Activated CD8-positive, alpha-beta memory T cell treated with anti-CD3 and anti-CD28 coated beads, Interleukin-2, amount 10 ng/mL, durations not matched to agents 7 days and 5 days (primary cell): ENCODE measurements at regions not wholly inside any gene's neighbourhood (a gene's known extent, or its start where the extent isn't known, plus 50 kb on each side); places are given as distances from the start of the nearest gene placed in this dataset.

Source experiments
- ATAC-seq: fragments of 150-1000 bp; cut with Tn5 transposase; one replicate; pipeline ENCODE4 v1.10.0; 2021; ENCODE audit warnings: moderate library complexity
- CTCF ChIA-PET: fragments of 350-600 bp; sonication (Branson Sonifier 250); formaldehyde crosslinking; loops from one replicate; lab custom pipeline; 2021; ENCODE audit warnings: antibody characterized with exemption; lab: Charles Lee
- DNase-seq: peaks from one replicate; pipeline ENCODE4 v3.0.0-alpha.2; 2020
- H3K27ac Mint-ChIP-seq: one replicate; pipeline ENCODE4 v1.8.0; 2021; ENCODE audit warnings: mild to moderate bottlenecking, mixed read lengths
- H3K27me3 Mint-ChIP-seq: one replicate; pipeline ENCODE4 v1.8.0; 2021; ENCODE audit warnings: mixed read lengths
- H3K36me3 Mint-ChIP-seq: one replicate; pipeline ENCODE4 v1.8.0; 2021; ENCODE audit warnings: mild to moderate bottlenecking, mixed read lengths
- H3K4me1 Mint-ChIP-seq: one replicate; pipeline ENCODE4 v1.8.0; 2021; ENCODE audit warnings: mixed read lengths
- H3K4me3 Mint-ChIP-seq: one replicate; pipeline ENCODE4 v1.8.0; 2021; ENCODE audit warnings: mild to moderate bottlenecking, moderate library complexity, mixed read lengths
- H3K9me3 Mint-ChIP-seq: one replicate; pipeline ENCODE4 v1.8.0; 2022; ENCODE audit warnings: low read depth, mixed read lengths

DNA sequence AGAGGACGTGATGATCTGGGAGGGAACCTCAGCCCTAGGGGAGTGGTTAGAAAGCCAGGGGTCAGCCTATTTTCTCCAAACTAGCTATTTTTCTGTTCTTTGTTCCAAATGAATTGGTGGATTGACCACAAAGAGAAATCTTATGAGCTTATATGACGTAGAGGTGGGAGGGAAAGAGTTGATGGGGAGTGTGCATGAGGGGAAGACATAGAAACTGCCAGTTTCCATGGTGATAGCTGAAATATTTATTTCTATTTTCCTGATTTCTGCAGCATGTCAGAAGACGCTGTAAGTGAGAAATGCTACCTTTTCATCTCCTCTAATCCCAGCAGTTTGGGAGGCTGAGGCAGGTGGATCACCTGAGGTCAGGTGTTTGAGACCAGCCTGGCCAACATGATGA is 51.4 kb upstream of the CISTR start:
- Mint-ChIP-seq H3K27me3 (peaks cover 72% of the 10 kb centered on the region), H3K9me3 (no peaks in the 10 kb centered on the region), H3K36me3 (no peaks in the 10 kb centered on the region), H3K27ac (no peak overlapping the region), H3K4me1 (no peaks in the 10 kb centered on the region), H3K4me3 (no peak overlapping the region)
- CTCF ChIA-PET: interaction anchor here (0.9 kb wide), 1 partner anchor 101 kb away, joined by 4 read pairs; no protein-coding TSS in a partner anchor
- ATAC-seq (no peak), DNase-seq (no peak)

DNA sequence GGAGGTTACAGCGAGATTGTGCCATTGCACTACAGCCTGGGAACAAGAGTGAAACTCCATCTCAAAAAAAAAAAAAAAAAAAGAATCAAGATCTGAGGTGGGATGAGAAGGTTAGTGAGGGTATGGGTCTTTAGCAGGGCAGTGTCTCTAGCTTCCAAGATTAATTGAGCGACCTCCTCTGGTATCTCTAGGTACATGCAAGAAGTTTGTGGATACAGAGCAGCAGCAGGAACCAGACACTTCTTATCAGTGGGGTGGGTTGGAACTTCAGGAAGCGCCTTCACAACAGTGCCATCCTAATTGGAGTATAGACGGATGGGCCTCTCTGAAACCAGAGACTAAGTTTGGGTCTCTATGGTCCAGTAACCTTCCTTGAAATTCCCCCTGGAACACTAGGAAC is 51.9 kb upstream of the CISTR start:
- H3K27me3 Mint-ChIP-seq: peaks cover 69% of the 10 kb centered on the region
- H3K4me1 Mint-ChIP-seq: no peaks in the 10 kb centered on the region
- no peak overlapping the region for H3K4me3 Mint-ChIP-seq
- no peaks in the 10 kb centered on the region for H3K9me3 Mint-ChIP-seq
- no peaks in the 10 kb centered on the region for H3K36me3 Mint-ChIP-seq
- CTCF ChIA-PET: no interaction called here
- no peak overlapping the region for H3K27ac Mint-ChIP-seq
- ATAC-seq (no peak), DNase-seq (no peak)

DNA sequence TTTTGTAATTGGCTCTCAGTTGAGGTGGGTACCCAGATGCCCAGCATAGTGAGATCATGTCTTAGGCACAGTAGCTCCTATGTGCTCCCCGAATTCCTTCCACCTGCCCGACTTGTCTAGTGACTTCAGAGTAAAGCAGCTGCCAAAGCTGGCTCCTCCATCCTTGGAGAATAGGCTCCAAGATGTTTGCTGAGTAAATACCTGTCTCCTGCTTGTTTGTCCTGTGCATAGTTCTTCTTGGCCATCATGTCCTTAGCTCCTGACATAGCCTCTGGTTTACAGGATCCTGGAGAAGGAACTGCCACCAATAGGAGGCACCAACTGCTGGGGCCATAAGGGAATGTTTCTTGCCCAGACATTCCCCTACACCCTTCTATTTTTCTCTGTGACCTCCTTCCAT is 52.6 kb upstream of the CISTR start:
- Mint-ChIP-seq H3K27me3 (peaks cover 62% of the 10 kb centered on the region), H3K36me3 (no peaks in the 10 kb centered on the region), H3K27ac (no peak overlapping the region), H3K4me3 (no peak overlapping the region), H3K9me3 (no peaks in the 10 kb centered on the region), H3K4me1 (no peaks in the 10 kb centered on the region)
- ATAC-seq (no peak), DNase-seq (no peak)
- CTCF ChIA-PET: no interaction called here

DNA sequence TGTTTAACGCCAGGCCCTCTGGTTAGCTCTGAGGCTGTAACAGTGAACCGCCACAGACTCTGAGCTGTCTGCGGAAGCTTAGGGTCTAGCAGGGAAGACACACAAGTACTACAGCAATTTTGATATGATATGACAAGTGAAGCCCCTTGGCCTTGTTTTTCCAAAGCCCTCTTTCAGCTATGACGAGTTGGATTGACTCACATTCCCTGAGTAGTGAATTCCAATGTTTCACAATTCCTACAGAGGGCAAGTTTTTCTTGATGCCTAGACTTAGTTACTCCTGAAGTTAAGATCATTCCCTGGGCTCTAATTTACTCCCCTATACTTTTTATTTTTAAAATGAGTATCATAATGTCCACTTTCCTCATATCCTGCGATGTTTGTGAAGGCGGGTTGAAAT is 53.3 kb upstream of the CISTR start:
- no peak overlapping the region for H3K27ac Mint-ChIP-seq
- H3K36me3 Mint-ChIP-seq: no peaks in the 10 kb centered on the region
- H3K4me1 Mint-ChIP-seq: no peaks in the 10 kb centered on the region
- no peaks in the 10 kb centered on the region for H3K9me3 Mint-ChIP-seq
- CTCF ChIA-PET: no interaction called here
- no peak overlapping the region for H3K4me3 Mint-ChIP-seq
- H3K27me3 Mint-ChIP-seq: peaks cover 61% of the 10 kb centered on the region
- ATAC-seq: no peak
- no peak for DNase-seq

DNA sequence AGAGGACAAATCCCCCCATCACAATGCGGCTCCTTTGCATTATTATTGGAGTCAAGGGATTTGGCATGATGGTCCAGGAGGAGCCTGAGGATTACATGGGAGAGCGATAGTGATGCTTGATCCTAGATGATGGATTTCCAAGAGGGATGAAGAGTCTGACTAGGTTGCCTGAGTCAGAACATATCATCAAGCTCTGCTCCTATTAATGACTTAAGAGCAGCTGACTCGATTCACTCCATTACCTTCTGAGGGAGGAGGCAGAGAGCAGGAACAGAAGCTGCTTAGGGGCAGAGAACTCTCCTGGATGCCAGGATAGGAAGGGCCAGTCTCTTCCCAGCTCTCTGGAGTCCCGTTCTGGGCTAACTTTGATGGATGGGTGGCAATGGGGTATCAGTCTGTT is 54.0 kb upstream of the CISTR start:
- peaks cover 54% of the 10 kb centered on the region for H3K27me3 Mint-ChIP-seq
- no peaks in the 10 kb centered on the region for H3K4me1 Mint-ChIP-seq
- H3K36me3 Mint-ChIP-seq: no peaks in the 10 kb centered on the region
- H3K9me3 Mint-ChIP-seq: no peaks in the 10 kb centered on the region
- ATAC-seq: no peak
- CTCF ChIA-PET: no interaction called here
- no peak for DNase-seq
- no peak overlapping the region for H3K27ac Mint-ChIP-seq
- H3K4me3 Mint-ChIP-seq: no peak overlapping the region

DNA sequence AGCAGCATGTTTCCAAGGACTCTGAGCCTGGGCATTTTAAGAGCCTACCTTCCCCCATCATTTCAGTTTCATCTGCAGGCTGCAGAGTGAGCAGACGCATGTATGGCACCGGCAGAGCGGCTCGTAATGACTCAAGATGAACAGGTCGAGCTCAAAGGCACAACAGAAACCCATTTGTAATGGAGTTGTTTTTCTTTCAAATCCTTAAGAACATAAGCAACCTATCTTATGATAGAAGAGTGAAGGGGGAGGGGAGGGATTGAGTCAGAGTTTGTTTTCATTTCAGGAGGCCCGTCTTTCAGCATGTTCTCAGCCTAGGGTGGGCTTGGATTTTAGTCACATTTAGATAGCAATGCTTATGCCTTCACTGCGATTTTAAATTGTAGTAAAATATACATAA is 54.9 kb upstream of the CISTR start:
- DNase-seq: no peak
- Mint-ChIP-seq H3K4me3 (no peak overlapping the region), H3K27ac (no peak overlapping the region), H3K4me1 (no peaks in the 10 kb centered on the region), H3K9me3 (no peaks in the 10 kb centered on the region), H3K27me3 (peaks cover 46% of the 10 kb centered on the region), H3K36me3 (no peaks in the 10 kb centered on the region)
- ATAC-seq: no peak
- CTCF ChIA-PET: no interaction called here

DNA sequence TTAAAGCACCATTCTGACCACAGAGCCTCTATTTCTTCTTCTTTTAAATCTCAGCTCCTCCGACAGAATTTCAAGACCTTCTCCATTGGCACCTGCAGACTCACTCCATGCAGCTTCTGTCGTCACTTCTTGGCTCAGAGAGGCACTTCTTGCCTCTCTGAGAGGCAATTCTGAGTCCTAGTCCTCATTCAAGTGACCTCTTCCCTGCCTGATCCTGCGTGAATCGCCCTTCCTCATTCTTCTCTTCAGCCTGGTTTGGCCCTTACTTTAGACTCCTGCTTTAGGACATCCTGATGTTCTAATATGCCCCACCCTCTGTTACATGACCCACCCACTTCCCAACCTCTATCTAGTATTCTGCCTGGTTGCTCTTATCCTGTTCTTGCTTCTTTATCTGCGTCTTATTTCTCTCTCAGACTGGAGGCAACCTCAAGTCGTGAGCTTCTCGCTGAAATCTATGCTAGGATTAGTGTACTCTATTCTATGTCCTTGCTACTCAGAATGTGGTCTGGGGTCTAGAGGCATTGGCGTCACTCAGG is 55.6 kb upstream of the CISTR start:
- H3K9me3 Mint-ChIP-seq: no peaks in the 10 kb centered on the region
- peaks cover 48% of the 10 kb centered on the region for H3K27me3 Mint-ChIP-seq
- ATAC-seq: no peak
- CTCF ChIA-PET: no interaction called here
- no peak for DNase-seq
- H3K4me1 Mint-ChIP-seq: no peaks in the 10 kb centered on the region
- H3K27ac Mint-ChIP-seq: no peak overlapping the region
- no peaks in the 10 kb centered on the region for H3K36me3 Mint-ChIP-seq
- H3K4me3 Mint-ChIP-seq: no peak overlapping the region

DNA sequence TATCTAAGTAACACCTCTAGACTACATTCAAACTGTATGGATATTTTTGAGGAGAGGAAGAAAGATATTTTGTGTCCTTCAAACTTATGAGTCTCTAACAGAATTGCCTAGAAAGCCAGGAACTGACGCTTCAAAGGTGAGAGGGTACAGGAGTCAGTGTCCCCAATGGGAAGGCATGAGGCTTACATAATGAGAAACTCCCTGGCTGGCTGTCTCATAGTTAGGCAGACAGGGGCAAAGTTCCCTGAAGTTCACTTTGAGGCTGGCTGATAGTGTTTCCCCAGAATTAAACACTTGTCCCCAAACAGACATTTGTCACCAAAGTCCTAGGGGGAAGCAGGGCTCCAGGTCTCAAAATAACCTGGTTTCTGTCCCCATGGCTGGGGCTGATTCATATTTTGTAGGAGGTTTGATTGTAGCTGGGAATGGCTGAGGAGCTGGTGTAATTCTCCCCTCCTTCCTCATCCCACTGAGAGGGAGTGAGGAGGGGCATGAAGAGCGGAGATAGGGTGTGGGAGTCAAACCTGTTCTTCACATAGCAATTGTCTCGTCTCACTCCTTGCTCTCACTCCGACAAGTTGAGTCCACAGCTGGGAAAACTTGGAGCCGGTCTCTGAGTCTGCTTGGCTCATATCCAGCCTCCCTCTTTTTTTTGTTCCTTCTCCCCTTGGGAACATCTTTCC is 56.4 kb upstream of the CISTR start:
- Mint-ChIP-seq H3K27me3 (peaks cover 40% of the 10 kb centered on the region), H3K27ac (no peak overlapping the region), H3K36me3 (no peaks in the 10 kb centered on the region), H3K4me3 (no peak overlapping the region), H3K4me1 (no peaks in the 10 kb centered on the region), H3K9me3 (no peaks in the 10 kb centered on the region)
- DNase-seq (no peak), ATAC-seq (no peak)
- CTCF ChIA-PET: no interaction called here

DNA sequence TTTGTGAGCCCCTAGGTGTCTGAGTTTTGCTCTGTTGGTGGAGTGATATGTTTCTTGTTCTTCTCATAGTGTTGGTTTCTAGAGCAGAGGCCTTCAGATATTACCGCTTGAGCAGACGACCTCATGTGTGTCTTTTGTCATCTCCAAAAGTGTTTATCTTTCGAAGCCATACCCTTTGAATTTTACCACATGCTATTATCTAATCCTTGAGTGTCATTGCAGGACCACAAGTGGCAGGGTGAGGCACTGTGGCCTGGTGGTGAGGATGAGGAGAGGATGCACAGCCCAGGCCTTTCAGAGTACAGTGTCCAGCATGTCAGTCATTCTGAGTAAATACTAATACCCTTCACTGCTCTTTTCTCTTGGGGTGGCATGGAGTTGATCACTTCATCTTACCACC is 57.2 kb upstream of the CISTR start:
- no peak for ATAC-seq
- CTCF ChIA-PET: no interaction called here
- no peak overlapping the region for H3K4me3 Mint-ChIP-seq

DNA sequence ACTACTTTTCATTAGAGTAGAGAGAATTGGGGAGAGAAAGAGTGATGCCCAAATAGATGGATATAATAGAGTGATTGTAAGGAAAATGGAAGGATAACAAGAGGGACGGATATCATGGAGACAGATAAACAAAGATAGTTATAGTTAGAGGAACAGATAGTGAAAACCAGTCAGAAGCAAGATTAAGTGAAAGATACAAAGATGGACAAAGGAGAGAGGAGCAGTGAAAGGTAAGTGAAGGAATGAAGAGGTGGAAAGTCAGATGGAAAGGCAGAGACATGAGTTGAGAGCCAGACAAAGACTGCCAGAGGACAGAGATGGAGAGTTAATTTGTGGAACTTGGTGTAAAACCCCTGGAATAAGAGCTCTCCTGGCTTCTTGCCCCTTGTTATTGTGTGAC is 59.2 kb upstream of the CISTR start:
- H3K27ac Mint-ChIP-seq: no peak overlapping the region
- no peak overlapping the region for H3K4me3 Mint-ChIP-seq
- CTCF ChIA-PET: no interaction called here
- no peak for ATAC-seq
- H3K27me3 Mint-ChIP-seq: peaks cover 28% of the 10 kb centered on the region
- no peaks in the 10 kb centered on the region for H3K9me3 Mint-ChIP-seq
- no peaks in the 10 kb centered on the region for H3K36me3 Mint-ChIP-seq
- DNase-seq: no peak
- H3K4me1 Mint-ChIP-seq: no peaks in the 10 kb centered on the region

More for the DNA sequence above, 57.2 kb upstream of the CISTR start:
- H3K36me3 Mint-ChIP-seq: no peaks in the 10 kb centered on the region
- H3K27ac Mint-ChIP-seq: no peak overlapping the region
- peaks cover 34% of the 10 kb centered on the region for H3K27me3 Mint-ChIP-seq
- DNase-seq: no peak
- H3K9me3 Mint-ChIP-seq: no peaks in the 10 kb centered on the region
- no peaks in the 10 kb centered on the region for H3K4me1 Mint-ChIP-seq

DNA sequence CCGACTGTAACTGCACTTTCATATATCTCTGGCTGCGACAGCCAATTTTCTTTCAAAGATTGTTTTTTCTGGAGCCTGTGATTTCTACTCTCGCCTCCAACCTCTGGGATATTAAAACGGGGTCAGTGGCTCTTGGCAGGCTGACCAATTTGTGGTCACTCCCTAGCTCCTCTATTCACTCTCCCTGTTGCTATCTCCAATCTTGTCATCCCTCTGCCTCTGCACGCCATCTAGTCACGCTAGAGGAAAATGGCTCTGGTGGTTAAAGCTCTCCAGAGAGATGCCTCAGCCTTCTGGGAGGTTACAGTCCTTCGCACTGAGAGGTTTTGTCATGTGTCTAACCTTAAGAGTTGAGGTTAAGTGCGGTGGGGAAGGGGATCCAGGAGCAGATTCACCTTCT is 59.8 kb upstream of the CISTR start:
- Mint-ChIP-seq H3K9me3 (no peaks in the 10 kb centered on the region), H3K36me3 (no peaks in the 10 kb centered on the region), H3K4me3 (no peak overlapping the region), H3K27me3 (peaks cover 28% of the 10 kb centered on the region), H3K4me1 (no peaks in the 10 kb centered on the region), H3K27ac (no peak overlapping the region)
- ATAC-seq (no peak), DNase-seq (no peak)
- CTCF ChIA-PET: no interaction called here

DNA sequence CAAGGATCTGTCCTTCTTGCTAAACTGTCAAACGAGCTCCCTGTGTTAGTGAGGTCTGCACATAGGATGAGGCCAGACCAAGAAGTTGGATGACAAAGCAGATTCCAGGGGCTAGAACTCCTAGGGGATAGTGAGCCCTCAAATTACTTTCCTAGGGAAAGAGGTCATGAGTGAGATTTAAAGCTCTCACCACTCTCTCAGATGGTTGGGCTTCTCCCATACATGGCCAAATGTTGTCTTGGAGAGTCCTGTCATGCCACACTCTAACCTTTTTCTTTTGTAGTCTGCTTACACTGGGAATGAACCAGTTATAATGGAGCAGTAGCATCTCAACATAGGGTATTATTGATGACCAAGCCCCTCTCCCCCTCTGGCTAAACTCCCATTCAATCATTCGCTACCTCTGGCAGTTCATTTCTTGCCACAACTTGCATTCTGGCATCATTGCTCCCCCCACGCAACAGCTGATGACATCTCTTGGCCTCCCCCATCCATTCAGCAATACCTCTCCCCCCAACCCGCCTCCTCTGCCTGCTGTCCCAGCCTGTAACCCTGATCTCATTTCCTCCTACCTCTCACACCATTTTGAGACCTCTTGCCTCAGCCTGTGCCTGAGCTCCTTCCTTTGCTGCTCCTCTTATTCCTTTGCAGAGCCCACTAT is 64.7 kb upstream of the CISTR start:
- Mint-ChIP-seq H3K27ac (no peak overlapping the region), H3K4me3 (no peak overlapping the region), H3K36me3 (no peaks in the 10 kb centered on the region), H3K9me3 (no peaks in the 10 kb centered on the region), H3K27me3 (peaks cover 56% of the 10 kb centered on the region), H3K4me1 (no peaks in the 10 kb centered on the region)
- CTCF ChIA-PET: interaction anchor here (0.8 kb wide), 1 partner anchor 18 kb away, joined by 3 read pairs; no protein-coding TSS in a partner anchor
- DNase-seq (no peak), ATAC-seq (no peak)

DNA sequence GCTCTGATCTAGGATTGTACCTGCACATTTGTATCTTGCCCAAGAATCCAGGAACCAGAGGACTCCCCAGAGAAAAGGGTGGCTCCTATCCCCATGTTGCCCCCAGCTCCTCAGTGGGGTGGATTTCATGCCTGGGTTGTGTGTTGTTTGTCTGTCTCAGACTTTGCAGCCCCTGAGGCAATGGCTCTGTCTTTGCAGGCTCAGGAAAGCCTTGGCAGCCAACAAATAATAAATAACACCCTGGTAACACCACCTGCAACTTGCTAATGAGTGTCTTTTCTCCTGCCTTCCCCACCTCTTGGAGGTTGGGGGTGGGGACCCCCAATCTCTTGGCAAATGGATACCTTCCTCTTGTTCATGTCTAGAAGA is 65.2 kb upstream of the CISTR start:
- no peak for DNase-seq
- CTCF ChIA-PET: interaction anchor here (0.8 kb wide), 1 partner anchor 18 kb away, joined by 3 read pairs; no protein-coding TSS in a partner anchor
- Mint-ChIP-seq H3K36me3 (no peaks in the 10 kb centered on the region), H3K9me3 (no peaks in the 10 kb centered on the region), H3K4me3 (no peak overlapping the region), H3K27ac (no peak overlapping the region), H3K27me3 (peaks cover 59% of the 10 kb centered on the region), H3K4me1 (no peaks in the 10 kb centered on the region)
- ATAC-seq: no peak
